Hepatocyte (in vitro differentiated cells): ENCODE measurements at regions not wholly inside any gene's neighbourhood (a gene's known extent, or its start where the extent isn't known, plus 50 kb on each side); places are given as distances from the start of the nearest gene placed in this dataset.

Experiments
- CTCF ChIP-seq: fragments of 200-600 bp; sonication (generic); IDR thresholded peaks from 2 replicates; pipeline ENCODE4 v1.5.1; 2016; ENCODE audit warnings: antibody characterized with exemption, mild to moderate bottlenecking; ENCODE audit not compliant: poor library complexity
- EZH2 ChIP-seq: fragments of 200-600 bp; sonication (generic); IDR thresholded peaks from 2 replicates; pipeline ENCODE4 v1.6.1; 2016; ENCODE audit warnings: antibody characterized with exemption, mild to moderate bottlenecking, borderline replicate concordance
- EZH2phosphoT487 ChIP-seq: fragments of 200-600 bp; sonication (generic); IDR thresholded peaks from one replicate; pipeline ENCODE4 v1.6.1; 2018; ENCODE audit warnings: antibody characterized with exemption, mild to moderate bottlenecking, low read depth, moderate library complexity; ENCODE audit not compliant: unreplicated experiment, severe bottlenecking

DNA sequence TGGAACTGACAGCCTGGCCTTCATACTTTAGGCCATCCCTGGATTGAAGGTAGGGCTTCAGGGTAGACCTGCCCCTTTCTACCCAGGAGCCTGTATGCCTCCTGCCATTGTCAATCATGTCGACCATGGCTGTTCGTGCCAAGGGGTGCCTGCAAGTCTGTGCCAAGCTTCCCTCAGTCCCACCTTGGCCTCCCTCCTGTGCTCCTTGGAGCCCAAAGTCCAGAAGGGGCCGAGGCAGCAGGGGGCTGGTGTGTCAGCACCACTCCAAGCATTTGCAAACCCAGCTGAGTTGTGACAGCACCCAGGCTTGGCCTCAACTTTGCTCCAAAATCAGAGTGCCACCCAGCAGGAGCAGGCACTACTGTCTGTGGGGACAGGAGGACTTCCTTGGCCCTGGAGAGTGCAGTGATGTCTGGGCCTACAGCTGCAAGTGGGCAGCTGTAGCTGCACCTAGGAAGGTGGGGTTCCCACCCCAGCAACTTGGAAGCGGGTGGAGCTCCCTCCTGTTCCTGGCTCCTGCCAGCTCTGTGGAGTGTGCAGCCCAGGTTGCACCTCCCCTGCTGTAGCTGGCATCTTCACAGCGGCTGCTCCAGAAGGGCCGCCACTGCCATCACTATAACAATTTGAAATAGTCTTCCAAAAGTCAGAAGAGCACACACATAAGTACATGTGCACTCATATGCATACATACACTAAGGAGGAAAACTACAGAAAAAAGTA lies 1719.3 kb downstream of the HACE1 start:
- TF ChIP-seq CTCF (no peak), EZH2 (no peak), EZH2phosphoT487 (no peak)
